Heart left ventricle (tissue), 13 donors: ENCODE measurements at regions not wholly inside any gene's neighbourhood (a gene's known extent, or its start where the extent isn't known, plus 50 kb on each side); places are given as distances from the start of the nearest gene placed in this dataset.

Experiments used
- POLR2A ChIP-seq, 2 donors: fragments of 450-650 bp; IDR thresholded peaks; one replicate each; pipeline ENCODE4 v1.6.1; 2017; ENCODE audit warnings: antibody characterized with exemption in 2 of 2, mild to moderate bottlenecking in 2 of 2, moderate library complexity in 2 of 2
- TF ChIP-seq, protein P1 (sequence below), 12 donors: fragments of 200-600 bp; sonication (generic) in 4 of 12; IDR thresholded peaks; one replicate each; pipeline versions ENCODE4 v1.5.0 to v1.8.0; 2018 to 2022; ENCODE audit warnings: antibody characterized with exemption in 12 of 12, mild to moderate bottlenecking in 5 of 12
- donor health status: ischemic (EF 13 %, LVEDD 7.1; RV severe dilation, severe dysfunction).
- donor health status: DM: no; HTN: yes; CAD: no.
- donor health status: DM: no; HTN: no; CAD: no.
- donor health status: ischemic (EF 25% LVEDD 6.9; RV normal size, moderate dysfunction).
- donor health status: ischemic (EF 25% LVEDD 5.7; RV mildly dilated, moderate dysfunction).
- donor health status: ischemic (EF 35%, LVEDD 5.7; RV mildly dilated, moderate dysfunction).
- donor health status: nonischemic (EF 11% LVEDD 7.7; RV severe dilation, severe dysfunction).
- donor health status: DM: yes; HTN: yes; CAD: no.
- donor health status: PGD.
- donor health status: ischemic (EF 29% LVEDD 5.4; RV normal size, mild dysfunction).
- donor health status: nonischemic (EF 23%, LVEDD 6.1; RV moderate dilation, normal function).

DNA sequence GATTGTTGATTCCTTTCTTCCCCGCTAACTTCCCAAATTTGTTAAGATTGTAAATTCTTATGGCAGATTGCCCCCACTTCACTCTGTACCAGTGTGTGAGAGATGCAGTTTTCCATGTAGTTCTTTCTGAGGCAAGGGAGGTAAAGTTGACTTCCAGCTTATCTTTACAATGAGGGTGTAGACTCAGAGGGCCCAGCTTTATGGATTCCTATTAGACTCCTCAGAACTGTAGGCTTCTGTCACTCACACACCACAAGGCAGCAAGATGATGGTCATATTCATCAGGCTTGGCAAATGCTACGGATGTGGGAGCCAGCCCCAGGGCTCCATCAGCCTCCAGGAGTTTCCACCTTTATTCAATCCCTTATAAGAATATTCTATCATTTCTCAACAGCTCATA, 461.9 kb upstream of the KLF4 start:
- TF ChIP-seq, protein P1, sequence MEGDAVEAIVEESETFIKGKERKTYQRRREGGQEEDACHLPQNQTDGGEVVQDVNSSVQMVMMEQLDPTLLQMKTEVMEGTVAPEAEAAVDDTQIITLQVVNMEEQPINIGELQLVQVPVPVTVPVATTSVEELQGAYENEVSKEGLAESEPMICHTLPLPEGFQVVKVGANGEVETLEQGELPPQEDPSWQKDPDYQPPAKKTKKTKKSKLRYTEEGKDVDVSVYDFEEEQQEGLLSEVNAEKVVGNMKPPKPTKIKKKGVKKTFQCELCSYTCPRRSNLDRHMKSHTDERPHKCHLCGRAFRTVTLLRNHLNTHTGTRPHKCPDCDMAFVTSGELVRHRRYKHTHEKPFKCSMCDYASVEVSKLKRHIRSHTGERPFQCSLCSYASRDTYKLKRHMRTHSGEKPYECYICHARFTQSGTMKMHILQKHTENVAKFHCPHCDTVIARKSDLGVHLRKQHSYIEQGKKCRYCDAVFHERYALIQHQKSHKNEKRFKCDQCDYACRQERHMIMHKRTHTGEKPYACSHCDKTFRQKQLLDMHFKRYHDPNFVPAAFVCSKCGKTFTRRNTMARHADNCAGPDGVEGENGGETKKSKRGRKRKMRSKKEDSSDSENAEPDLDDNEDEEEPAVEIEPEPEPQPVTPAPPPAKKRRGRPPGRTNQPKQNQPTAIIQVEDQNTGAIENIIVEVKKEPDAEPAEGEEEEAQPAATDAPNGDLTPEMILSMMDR (IDR thresholded peaks at IDR 0.05), result no peak
- no peak for TF ChIP-seq POLR2A (IDR thresholded peaks at IDR 0.05)
